HG03196 (cell line): ENCODE measurements at regions not wholly inside any gene's neighbourhood (a gene's known extent, or its start where the extent isn't known, plus 50 kb on each side); places are given as distances from the start of the nearest gene placed in this dataset.
A peak's percentile ranks its signal among the peaks of the same experiment; 100 is the strongest.

Source experiments
- ATAC-seq: cut with Tn5 transposase; IDR thresholded peaks from one replicate; pipeline ENCODE4 v1.9.1; 2021; ENCODE audit not compliant: unreplicated experiment

- no peak for ATAC-seq
Observed at GRCh38 chr9:110133059-110133458, 74.9 kb downstream of the C9orf152 start.

DNA sequence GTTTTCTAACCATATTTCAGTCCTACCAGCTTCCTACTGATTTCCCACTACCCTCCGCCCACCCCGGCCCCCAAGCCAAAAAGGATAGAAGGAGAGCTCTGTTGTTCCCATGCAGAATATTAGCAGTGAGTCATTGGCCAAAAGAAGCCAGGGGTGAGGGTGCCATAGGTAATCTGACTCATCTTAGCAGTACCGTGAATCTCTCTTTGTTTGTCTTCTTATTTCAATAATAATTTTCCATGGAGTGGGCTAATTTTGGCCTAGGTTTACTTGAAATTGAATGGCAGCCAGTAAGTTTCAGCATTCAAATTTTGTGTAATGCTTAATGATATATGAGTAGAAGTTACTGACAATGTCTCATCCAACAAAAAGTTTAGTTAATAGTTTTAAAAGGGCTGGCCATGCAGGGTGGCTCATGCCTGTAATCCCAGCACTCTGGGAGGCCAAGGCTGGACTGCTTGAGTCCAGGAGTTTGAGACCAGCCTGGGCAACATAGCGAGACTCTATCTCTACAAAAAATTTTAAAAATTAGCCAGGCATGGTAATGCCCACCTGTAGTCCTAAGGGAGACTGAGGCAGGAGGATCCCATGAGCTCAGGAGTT, 74.2 kb downstream of the C9orf152 start:
- no peak for ATAC-seq

- no peak for ATAC-seq
Observed at GRCh38 chr9:110135846-110136245, 72.1 kb downstream of the C9orf152 start.

GRCh38 chr9:110136802-110137201, 71.2 kb downstream of the C9orf152 start:
- no peak for ATAC-seq

- ATAC-seq = no peak
Observed at GRCh38 chr9:110140276-110140675, 67.7 kb downstream of the C9orf152 start.

DNA sequence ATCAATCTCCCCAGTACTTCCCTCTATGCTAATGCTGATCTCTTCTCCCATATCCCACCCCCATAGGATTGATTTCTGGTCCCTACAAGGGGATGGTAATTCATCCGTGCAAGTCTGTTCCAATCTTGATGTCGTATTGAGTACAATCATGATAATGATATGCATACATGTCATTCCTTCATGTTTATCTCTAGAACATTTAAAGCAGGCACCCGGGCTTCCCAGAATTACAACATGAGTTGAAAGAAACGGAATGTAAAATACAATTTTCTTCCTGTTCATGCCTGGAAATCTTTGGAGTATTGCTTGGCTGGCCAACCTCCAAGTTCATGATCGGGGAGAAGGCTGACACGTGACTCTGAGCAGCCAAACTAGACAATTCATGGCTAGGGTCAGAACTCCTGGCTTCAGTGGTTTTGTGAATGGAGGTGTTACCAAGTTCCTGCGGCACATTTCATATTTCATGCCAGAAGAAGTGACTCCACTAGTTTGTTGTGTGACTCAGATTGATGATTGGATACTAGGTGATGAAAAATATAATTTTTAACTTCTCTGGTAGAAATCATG, 66.6 kb downstream of the C9orf152 start:
- no peak for ATAC-seq

DNA sequence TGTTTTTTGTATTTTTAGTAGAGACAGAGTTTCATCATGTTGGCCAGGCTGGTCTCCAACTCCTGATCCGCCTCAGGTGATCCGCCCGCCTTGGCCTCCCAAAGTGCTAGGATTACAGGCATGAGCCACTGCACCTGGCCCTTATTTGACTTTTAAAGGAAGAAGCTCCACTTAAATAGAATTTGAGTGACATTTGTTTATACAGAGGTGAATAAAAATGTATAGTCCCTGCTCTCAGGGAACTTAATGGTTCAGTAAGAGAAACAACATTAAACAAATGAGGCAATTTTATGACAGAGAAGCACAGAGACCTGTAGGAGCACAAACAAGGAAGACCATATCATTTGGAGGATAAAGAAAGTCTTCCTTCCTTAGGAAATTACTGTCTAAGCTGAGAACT, 65.7 kb downstream of the C9orf152 start:
- no peak for ATAC-seq

- ATAC-seq = no peak
Observed at GRCh38 chr9:110142868-110143481, 65.0 kb downstream of the C9orf152 start.

DNA sequence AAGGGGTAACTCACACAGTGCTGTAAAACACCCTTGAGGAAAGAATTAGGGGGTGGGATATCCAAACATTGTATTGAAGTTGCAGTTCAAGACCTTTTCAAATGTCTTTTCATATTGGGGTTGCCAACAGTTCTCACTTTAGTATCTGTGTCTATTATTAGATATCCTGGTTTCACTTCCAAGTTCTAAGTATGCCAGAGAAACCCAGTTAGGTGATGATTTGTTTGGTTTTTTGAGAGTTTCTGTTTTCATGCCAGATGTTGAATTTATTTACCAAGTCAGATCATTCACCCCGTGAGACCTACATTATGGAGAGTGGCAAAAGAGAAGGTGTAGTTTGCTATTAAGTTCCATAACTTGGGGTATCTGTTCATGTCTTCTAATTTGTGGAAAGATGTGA, 64.5 kb downstream of the C9orf152 start:
- ATAC-seq = peak; percentile 52

GRCh38 chr9:110143950-110144545, 63.9 kb downstream of the C9orf152 start:
- ATAC-seq = peak; percentile 66

DNA sequence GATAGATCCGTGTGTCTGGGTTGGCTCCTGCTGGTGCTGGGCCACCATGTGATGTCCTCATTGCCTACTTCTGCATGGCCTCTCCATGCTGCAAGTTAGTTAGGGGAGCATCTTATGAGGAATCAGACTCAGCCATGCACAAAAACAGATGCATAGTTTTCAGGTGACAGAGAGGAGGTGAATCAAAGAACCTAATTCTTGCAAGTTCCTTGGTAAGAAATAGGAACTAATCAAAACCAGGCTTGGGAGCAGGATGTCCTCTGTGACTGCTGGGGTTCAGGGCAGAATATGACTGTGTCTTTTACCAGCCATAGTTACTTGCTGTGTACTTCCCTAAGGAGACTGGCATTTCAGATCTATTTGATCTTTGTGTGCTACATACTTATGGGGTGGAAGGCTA, 61.6 kb downstream of the C9orf152 start:
- ATAC-seq = no peak

GRCh38 chr9:110148384-110148783, 59.6 kb downstream of the C9orf152 start:
- peak; percentile 72 for ATAC-seq

GRCh38 chr9:110148891-110149290, 59.1 kb downstream of the C9orf152 start:
- no peak for ATAC-seq
